Gastrocnemius medialis (tissue), 4 donors: ENCODE measurements at regions not wholly inside any gene's neighbourhood (a gene's known extent, or its start where the extent isn't known, plus 50 kb on each side); places are given as distances from the start of the nearest gene placed in this dataset.

Source experiments
- ATAC-seq, 2 donors: fragments of 150-250 bp; one replicate each; pipeline ENCODE4 v1.9.1; 2016
- DNase-seq, 2 donors: peaks; one replicate each; pipeline ENCODE4 v3.0.0-alpha.2; 2019
- H3K27ac ChIP-seq, 4 donors: fragments of 200-600 bp; sonication (generic); 1 replicate in 1 of 4; 2 replicates in 3 of 4; pipeline ENCODE4 v1.5.1; 2016 to 2018; ENCODE audit warnings: mild to moderate bottlenecking in 2 of 4, moderate library complexity in 1 of 4
- H3K27me3 ChIP-seq, 3 donors: fragments of 200-600 bp; sonication (generic) in 2 of 3; 1 replicate in 1 of 3; 2 replicates in 2 of 3; pipeline versions ENCODE4 v1.5.1 to v1.6.0; 2016 to 2019; ENCODE audit warnings: mild to moderate bottlenecking in 1 of 3, moderate library complexity in 1 of 3
- H3K36me3 ChIP-seq, 2 donors: fragments of 200-600 bp; sonication (generic) in 1 of 2; one replicate each; pipeline ENCODE4 v1.5.1; 2017 to 2018
- H3K4me1 ChIP-seq, 2 donors: fragments of 200-600 bp; sonication (generic) in 1 of 2; one replicate each; pipeline ENCODE4 v1.5.1; 2016 to 2017; ENCODE audit warnings: mild to moderate bottlenecking in 2 of 2
- H3K4me3 ChIP-seq, 4 donors: fragments of 200-600 bp; sonication (generic) in 3 of 4; 1 replicate in 1 of 4; 2 replicates in 3 of 4; pipeline ENCODE4 v1.5.1; 2016 to 2019; ENCODE audit warnings: mild to moderate bottlenecking in 2 of 4
- H3K9me3 ChIP-seq, 3 donors: fragments of 200-600 bp; sonication (generic) in 2 of 3; 1 replicate in 1 of 3; 2 replicates in 2 of 3; pipeline ENCODE4 v1.5.1; 2016 to 2019
- POLR2A ChIP-seq, 2 donors: fragments of 450-650 bp; IDR thresholded peaks; one replicate each; pipeline ENCODE4 v1.6.1; 2017; ENCODE audit warnings: antibody characterized with exemption in 2 of 2, mild to moderate bottlenecking in 2 of 2, moderate library complexity in 2 of 2
- in situ Hi-C, 4 donors: fragments of 200-750 bp; cut with MboI; loops; one replicate each; pipeline versions ENCODE4 v1.15.0 to v1.8.0; 2017; ENCODE audit warnings: low sequenced_read_pairs in 4 of 4
- intact Hi-C: fragments of 100-400 bp; cut with DNase I; formaldehyde crosslinking; loops from one replicate; pipeline ENCODE4 v1.15.1; 2023; ENCODE audit warnings: low total_unique reads
- TF ChIP-seq, protein P1 (sequence below), 5 experiments: fragments of 450-650 bp in 3 of 5; fragments of 200-600 bp in 2 of 5; sonication (generic) in 2 of 5; IDR thresholded peaks in 4 of 5; conservative IDR thresholded peaks in 1 of 5; 1 replicate in 4 of 5; 2 replicates in 1 of 5; pipeline ENCODE4 v1.5.1; 2016 to 2019; ENCODE audit warnings: antibody characterized with exemption in 5 of 5, mild to moderate bottlenecking in 3 of 5, moderate library complexity in 3 of 5

DNA sequence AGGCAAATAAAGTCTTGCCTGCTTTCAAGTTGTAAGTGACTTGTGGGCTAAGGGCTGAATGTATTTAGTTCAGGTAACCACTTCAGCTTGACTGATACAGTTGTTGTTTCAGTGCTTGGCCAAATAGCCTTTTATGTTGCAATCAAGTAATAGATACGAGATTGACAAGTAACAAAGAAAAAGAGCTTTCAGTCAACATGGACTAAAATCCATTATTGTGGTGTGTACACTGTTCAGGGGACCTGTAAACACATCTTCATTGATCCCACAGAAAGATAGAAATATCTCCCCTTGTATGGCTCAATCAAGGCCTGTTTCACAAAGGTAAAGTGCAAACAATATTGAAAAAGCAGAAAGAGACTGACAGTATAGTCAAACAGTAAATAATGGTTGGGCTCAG lies 224.8 kb upstream of the TMCO5A start:
- intact Hi-C loops (no loop called here), in situ Hi-C loops (no loop called here)
- DNase-seq (no peak), ATAC-seq (no peak)
- no peaks in the 10 kb centered on the region for H3K9me3 ChIP-seq
- TF ChIP-seq, protein P1, sequence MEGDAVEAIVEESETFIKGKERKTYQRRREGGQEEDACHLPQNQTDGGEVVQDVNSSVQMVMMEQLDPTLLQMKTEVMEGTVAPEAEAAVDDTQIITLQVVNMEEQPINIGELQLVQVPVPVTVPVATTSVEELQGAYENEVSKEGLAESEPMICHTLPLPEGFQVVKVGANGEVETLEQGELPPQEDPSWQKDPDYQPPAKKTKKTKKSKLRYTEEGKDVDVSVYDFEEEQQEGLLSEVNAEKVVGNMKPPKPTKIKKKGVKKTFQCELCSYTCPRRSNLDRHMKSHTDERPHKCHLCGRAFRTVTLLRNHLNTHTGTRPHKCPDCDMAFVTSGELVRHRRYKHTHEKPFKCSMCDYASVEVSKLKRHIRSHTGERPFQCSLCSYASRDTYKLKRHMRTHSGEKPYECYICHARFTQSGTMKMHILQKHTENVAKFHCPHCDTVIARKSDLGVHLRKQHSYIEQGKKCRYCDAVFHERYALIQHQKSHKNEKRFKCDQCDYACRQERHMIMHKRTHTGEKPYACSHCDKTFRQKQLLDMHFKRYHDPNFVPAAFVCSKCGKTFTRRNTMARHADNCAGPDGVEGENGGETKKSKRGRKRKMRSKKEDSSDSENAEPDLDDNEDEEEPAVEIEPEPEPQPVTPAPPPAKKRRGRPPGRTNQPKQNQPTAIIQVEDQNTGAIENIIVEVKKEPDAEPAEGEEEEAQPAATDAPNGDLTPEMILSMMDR (IDR thresholded peaks at IDR 0.05 in 4 of 5, conservative IDR thresholded peaks at IDR 0.05 in 1 of 5) = no peak
- TF ChIP-seq POLR2A (IDR thresholded peaks at IDR 0.05) = no peak
- no peak overlapping the region for H3K4me3 ChIP-seq
- H3K27me3 ChIP-seq = no peaks in the 10 kb centered on the region
- H3K27ac ChIP-seq = no peak overlapping the region
- H3K4me1 ChIP-seq = no peaks in the 10 kb centered on the region
- no peaks in the 10 kb centered on the region for H3K36me3 ChIP-seq

DNA sequence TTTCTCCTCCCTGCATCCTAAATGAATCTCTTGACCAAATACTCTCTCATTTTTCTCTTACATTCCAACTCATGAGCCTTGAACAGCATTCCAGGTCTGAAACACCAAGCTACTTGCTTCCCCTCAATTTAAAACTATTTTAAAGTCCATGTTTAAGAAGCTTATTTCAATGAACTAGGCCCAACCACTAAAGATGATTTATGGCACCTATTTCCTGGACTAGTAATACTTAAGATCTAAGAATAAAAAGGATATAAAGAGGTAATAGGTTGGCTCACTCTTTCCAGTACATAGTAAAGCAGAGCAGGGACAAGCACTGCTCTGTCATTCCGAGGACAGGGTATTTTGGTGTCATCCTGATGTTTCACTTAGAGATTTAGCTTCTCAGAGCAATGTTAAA lies 219.3 kb upstream of the TMCO5A start:
- in situ Hi-C loops = no loop called here

DNA sequence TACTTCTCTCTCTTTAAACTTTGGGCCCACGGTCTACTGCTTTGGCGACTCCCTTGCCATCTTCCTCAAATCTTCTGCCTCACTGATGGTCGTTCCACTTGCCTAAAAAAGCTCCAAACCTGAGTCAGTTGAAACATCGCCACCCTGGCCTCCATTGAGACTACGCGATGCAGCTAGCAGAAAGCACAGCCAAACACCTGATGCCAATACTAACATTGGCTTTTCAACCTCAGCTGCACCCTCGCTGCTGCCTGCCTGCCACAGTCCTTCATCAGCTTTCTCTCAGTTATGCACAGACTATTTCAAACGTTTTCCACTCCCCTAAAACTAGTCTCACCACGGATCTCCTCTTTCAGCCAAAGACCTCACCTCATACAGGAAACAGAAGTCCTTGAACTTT lies 214.2 kb upstream of the TMCO5A start:
- no peak overlapping the region for H3K4me3 ChIP-seq
- H3K4me1 ChIP-seq = no peaks in the 10 kb centered on the region
- H3K36me3 ChIP-seq = no peaks in the 10 kb centered on the region
- no peaks in the 10 kb centered on the region for H3K27me3 ChIP-seq
- intact Hi-C loops = no loop called here
- H3K27ac ChIP-seq = no peak overlapping the region
- in situ Hi-C loops = no loop called here
- DNase-seq (no peak), ATAC-seq (no peak)
- H3K9me3 ChIP-seq = no peaks in the 10 kb centered on the region
- no peak for TF ChIP-seq POLR2A (IDR thresholded peaks at IDR 0.05)
- TF ChIP-seq, protein P1 (IDR thresholded peaks at IDR 0.05 in 4 of 5, conservative IDR thresholded peaks at IDR 0.05 in 1 of 5) = no peak

More for the DNA sequence above, 219.3 kb upstream of the TMCO5A start:
- DNase-seq (no peak), ATAC-seq (no peak)
- Histone ChIP-seq H3K9me3 (no peaks in the 10 kb centered on the region), H3K4me1 (no peaks in the 10 kb centered on the region), H3K4me3 (no peak overlapping the region), H3K36me3 (no peaks in the 10 kb centered on the region), H3K27ac (no peak overlapping the region), H3K27me3 (no peaks in the 10 kb centered on the region)
- TF ChIP-seq, protein P1 (IDR thresholded peaks at IDR 0.05 in 4 of 5, conservative IDR thresholded peaks at IDR 0.05 in 1 of 5) = no peak
- no peak for TF ChIP-seq POLR2A (IDR thresholded peaks at IDR 0.05)
- intact Hi-C loops = no loop called here

DNA sequence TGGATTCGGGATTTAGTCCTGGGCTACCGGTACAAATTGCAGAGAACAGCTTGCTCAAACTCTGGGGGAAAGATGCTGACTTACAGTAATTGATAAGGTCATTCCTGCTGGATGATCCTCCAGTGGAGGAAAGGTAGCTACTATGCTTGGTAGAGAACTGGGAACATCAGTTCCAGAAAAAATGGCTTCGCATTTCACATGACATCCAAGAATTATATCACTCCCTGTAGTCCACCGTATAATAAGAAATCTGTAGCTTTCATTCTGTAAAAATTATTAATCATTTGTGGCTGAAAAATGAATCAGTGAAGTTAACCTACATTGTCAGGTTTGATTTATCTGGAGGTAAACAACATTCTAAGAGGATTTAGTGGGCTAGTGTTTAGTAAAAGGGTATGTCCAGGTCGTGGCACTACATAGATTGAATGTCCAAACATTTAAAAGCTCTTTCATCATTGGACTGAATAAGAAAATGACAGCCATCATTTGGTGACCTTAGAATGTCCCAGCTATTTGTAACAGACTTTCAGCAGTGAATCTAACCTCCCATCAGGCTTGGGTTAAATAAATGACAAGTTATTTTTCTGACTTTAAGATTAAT lies 203.2 kb upstream of the TMCO5A start:
- no peak for ATAC-seq
- intact Hi-C loops (no loop called here), in situ Hi-C loops (no loop called here)
- TF ChIP-seq, protein P1 (IDR thresholded peaks at IDR 0.05 in 4 of 5, conservative IDR thresholded peaks at IDR 0.05 in 1 of 5) = no peak
- TF ChIP-seq POLR2A (IDR thresholded peaks at IDR 0.05) = no peak
- no peak overlapping the region for H3K4me3 ChIP-seq
- H3K4me1 ChIP-seq = no peaks in the 10 kb centered on the region
- H3K27me3 ChIP-seq = no peaks in the 10 kb centered on the region
- H3K9me3 ChIP-seq = no peaks in the 10 kb centered on the region
- no peak overlapping the region for H3K27ac ChIP-seq
- H3K36me3 ChIP-seq = no peaks in the 10 kb centered on the region
- DNase-seq = no peak

DNA sequence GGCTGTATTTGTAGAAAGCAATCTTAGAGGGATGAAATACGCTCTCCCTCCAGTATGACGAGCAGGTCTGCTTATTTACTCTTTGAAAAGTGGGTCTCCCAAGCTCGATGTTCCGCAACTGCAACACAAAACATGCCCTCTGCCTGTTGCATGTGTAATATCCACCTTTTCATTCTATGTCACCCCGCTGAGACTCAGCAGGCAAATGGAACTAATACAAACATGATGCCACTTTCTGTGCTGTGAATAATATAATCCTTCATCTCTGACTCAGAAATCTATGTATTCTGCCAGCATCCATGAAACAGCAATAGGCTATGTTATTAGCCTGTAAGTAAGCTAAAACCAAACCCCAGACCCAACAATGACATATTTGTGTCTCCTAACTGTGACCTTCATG lies 200.8 kb upstream of the TMCO5A start:
- H3K36me3 ChIP-seq = no peaks in the 10 kb centered on the region
- TF ChIP-seq POLR2A (IDR thresholded peaks at IDR 0.05) = no peak
- TF ChIP-seq, protein P1 (IDR thresholded peaks at IDR 0.05 in 4 of 5, conservative IDR thresholded peaks at IDR 0.05 in 1 of 5) = no peak
- H3K27ac ChIP-seq = no peak overlapping the region
- in situ Hi-C loops = no loop called here
- no peaks in the 10 kb centered on the region for H3K27me3 ChIP-seq
- H3K9me3 ChIP-seq = no peaks in the 10 kb centered on the region
- ATAC-seq (no peak), DNase-seq (no peak)
- H3K4me1 ChIP-seq = no peaks in the 10 kb centered on the region
- no peak overlapping the region for H3K4me3 ChIP-seq
- intact Hi-C loops = no loop called here
